NK-92 (cell line): ENCODE measurements at regions not wholly inside any gene's neighbourhood (a gene's known extent, or its start where the extent isn't known, plus 50 kb on each side); places are given as distances from the start of the nearest gene placed in this dataset.

Source experiments
- DNase-seq: peaks from one replicate; lab custom pipeline; 2025; ENCODE audit not compliant: unreplicated experiment; lab: John Stamatoyannopoulos, UW

GRCh38 chr20:40103420-40103819 is 585.6 kb downstream of the MAFB start:
- DNase-seq = no peak

DNA sequence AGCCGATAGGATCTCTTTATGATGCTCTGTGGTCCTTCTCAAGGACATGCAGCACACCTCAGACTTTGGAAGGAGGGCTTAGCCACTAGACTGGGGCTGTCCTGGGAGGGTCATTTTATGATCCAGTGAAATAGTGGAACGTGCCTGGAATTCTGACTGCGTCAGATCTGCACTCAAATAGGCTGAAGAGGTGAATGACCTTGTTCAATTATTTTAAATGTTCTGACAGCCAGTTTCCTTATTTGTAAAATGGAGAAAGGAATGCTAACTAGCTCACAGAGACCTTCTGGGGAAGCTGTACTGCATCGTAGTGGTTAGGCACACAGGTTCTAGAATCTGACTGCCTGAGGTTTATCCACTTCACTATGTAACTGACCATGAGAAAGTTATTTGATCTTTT is 587.5 kb downstream of the MAFB start:
- no peak for DNase-seq

- DNase-seq = no peak
Observed at GRCh38 chr20:40100261-40100660, 588.8 kb downstream of the MAFB start.

- no peak for DNase-seq
Observed at GRCh38 chr20:40090236-40090635, 598.8 kb downstream of the MAFB start.

- DNase-seq = no peak
Observed at GRCh38 chr20:40087496-40087895, 601.5 kb downstream of the MAFB start.

- DNase-seq = no peak
Observed at GRCh38 chr20:40085513-40085912, 603.5 kb downstream of the MAFB start.

DNA sequence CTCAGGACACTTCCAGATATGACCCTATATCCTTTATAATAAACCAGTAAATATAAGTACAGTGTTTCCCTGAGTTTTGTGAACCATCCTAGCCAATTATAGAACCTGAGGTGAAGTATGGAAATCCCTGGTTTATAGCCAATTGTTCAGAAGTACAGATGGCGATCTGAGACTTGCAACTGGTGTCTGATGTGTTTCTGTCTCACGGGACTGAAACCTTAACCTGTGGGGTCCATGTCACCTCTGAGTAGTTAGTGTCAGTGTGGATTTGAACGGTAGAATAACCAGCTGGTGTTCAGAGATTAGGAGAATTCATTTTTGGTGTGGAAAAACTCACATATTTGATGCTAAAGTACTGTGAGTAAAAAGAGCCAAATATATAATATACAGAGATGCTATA is 606.6 kb downstream of the MAFB start:
- no peak for DNase-seq

DNA sequence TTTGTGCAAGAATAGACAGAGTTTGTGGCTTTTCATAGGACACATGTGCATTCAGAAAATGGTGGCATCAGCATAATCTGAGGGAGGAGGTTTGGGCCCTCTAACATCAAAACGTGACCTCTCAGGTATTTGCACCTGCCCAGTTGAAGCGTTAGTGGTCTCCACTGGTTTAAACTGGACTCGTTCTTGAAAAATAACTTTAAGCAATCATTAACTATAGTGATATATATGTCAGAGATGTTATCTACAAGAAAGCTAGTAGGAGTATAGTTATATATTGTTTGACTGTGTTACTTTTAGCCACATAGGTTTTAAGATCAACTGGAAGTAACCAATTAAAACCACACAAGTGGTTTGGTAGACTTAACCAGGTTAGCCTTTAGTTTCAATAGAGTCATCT is 607.4 kb downstream of the MAFB start:
- no peak for DNase-seq

DNA sequence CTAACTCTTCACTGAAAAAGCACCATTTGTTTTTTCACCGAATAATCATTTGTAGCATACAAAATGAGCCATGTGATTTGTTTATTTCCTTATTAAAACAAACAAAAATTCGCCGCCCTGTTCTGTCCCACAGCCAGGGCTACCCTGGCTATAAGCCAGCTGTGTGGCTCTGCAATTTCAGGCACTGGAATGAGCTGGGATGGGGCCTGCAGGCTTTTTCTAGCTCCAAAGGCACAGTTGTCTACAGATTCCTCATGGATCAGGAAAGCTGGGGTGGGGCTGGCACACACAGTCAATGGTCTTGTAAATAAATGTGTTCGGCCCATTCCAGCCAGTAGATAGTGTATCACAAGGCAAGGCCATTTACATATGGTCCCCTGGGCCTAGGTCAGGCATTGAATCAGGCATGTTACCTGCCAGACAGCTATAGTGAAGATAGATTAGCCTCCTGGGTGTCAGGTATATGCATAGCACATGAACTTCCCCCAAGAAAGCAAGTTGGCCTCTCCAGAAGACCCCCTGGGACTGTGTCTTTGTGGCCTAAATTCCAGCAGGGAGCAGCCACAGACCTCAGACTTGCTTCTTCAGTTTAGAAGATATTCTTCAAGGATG is 608.9 kb downstream of the MAFB start:
- no peak for DNase-seq

DNA sequence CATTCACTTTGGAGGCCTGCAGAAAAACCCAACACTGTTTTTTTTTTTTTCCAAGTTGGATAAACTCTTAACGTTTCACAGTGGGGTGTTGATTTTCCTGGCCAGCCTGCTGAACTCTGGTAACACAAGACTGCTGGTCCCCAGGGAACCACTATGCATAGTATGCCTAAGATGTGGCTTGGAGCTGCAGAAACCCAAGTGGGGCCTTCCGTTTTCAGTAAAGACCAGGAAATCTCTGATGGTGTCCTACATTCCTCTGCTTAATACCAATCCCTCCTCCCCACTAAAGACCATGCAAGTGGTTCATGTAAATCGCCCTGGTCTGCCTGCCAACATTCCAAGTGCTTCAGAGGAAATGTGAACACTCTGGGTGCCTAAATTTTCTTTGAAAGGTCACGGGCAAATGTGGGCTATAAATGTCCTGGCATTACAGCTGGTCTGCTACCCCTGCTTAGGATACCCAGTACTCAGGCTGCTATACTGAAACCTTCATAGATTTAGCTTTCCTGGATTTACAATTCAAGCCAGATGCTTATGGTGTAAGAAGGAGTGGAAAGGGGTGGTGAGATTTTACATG is 615.4 kb downstream of the MAFB start:
- no peak for DNase-seq

GRCh38 chr20:40072907-40073306 is 616.1 kb downstream of the MAFB start:
- DNase-seq = no peak

GRCh38 chr20:40056171-40056570 is 632.9 kb downstream of the MAFB start:
- DNase-seq = no peak

DNA sequence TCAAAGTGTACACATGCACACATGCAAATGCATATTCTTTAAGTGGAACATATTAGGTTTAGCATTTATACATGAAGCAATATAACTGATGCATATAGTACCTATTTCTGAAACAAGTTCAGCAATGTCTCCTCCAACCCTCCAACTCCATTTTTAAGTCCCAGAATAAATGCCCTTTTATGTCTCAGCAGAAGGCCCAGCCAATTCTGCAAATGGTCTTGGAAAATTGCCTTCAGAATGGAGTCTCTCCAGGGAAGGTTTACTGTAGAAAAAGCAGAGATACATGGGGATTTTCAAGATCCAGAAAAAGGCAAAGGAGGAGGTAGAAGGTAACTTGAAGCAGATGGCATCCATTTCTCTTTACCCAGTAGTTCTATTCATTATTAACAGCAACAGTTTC is 633.3 kb downstream of the MAFB start:
- DNase-seq = no peak

GRCh38 chr20:40054311-40054710 is 634.7 kb downstream of the MAFB start:
- no peak for DNase-seq

DNA sequence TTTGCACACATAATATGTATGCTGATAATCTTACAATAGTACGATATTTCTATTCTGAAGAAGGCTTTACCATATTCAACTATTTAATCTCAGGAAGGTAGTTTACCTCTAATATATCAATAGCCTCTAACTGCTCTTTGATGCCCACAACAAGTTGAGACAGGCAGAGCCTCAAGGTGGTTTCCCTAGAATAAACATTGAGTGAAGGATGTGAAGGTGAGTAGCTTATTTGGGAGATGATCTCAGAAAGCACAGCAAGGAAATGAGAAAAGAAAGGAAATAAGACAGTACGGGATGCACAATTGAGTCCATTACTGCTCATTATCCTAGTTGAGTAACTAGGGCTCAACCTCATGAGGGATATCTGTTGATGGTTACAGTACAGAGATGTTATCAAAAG is 638.4 kb downstream of the MAFB start:
- no peak for DNase-seq

DNA sequence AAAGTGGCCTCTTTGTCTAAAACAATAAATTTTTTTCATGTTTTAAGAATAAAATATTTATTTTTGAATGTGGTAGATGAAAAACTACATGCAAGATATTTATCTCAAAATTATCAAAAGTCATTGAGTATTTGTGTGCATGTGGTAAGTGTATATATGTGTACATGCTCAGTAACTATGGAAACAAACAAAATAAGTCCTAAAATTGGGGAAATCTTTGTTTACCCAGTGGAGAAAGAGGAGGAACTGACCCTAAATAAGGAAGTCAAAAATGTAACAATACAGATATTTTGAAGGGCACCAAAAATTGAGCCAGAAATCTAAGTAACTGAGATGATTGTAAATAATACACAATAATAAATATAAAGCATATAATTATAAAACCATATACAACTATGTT is 639.2 kb downstream of the MAFB start:
- DNase-seq = no peak

DNA sequence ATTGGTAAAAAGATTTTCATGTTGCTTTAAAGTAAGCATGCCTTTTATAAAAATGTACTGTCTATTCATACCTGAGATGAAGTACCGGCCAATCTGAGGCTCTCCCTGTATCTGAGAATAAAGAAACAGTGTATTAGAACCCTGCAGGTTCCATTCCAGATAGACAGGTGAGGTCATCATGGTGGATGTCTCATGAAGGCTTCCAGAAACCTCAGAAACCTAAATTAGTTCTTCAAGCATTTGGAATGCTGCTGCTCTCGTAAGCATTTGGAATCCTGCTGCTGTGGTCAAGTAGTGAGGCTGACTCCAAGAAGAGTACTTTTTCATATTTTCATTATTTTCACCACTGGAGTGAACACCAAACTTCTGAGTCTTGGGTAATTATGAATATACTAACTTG is 642.3 kb downstream of the MAFB start:
- no peak for DNase-seq

DNA sequence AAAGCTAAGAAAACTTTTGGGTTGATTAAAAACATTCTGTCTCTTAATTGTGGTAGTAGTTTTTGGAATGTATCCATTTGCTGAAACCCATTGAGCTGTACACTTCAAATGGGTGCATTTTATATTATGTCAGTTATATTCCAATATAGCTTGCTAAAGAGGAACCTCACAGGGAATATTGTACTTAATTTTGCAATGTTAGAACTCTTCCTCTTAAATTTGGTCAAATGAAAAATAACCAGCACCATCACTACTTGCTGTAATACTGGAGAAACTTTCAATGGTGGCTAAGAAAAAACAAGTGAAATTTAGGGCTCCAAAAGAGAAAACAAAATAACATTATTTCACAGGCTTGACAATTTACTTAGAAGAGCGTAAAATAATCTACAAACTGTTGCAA is 651.5 kb downstream of the MAFB start:
- DNase-seq = no peak

- DNase-seq = no peak
Observed at GRCh38 chr20:40029589-40029988, 659.4 kb downstream of the MAFB start.

DNA sequence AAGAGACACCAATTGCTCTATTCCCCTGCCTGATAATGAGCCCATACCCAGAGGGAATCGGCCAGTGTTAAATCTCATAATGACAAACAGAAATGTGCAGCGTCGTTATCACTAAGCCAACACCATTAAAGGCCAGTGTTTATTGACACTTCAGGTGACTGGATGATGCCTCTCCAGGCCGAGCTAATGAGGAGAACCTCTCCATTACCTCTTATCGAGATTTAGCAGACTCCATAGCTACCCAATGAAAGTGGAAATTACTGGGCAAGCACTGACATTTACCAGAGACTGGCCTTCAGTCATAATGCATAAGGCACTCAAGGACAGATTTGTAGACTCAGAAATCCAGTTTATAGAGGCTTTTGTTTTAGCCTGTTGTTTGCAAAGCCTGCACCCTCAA is 669.5 kb downstream of the MAFB start:
- no peak for DNase-seq

DNA sequence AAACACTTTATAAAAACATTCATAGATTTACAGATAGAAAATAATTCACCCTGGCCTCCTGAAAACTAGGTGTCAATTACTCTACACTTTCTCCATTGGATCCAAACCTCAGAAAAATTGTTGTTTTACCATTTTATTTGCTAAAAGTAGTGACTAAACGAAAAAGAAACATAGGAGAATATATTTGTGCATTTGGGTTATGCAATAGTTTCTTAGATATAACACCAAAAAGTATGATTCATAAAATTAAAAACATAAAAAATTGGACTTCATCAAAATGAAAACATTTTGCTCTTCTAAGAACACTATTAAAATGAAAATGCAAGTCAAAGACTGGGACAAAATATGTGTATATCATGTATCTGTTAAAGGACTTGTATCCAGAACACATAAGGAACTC is 671.3 kb downstream of the MAFB start:
- no peak for DNase-seq

DNA sequence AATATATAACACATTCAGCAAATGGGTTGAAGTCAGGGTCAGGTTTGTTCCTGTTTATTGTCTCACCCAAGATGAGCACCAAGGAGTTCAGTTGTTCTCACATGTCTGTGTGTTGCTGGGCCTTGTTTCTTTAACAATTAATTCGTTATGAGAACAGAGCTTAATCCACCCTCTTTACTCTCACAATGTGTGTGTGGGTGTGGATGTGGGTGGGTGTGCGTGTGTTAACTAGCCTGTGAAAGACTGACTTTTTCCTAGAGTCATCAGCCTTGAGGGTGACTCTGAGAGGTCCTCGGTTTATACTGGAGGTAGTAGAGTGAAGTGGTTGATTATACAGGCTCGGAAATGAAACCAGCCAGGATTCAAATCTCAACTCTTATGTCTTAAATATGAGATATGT is 672.1 kb downstream of the MAFB start:
- DNase-seq = no peak

DNA sequence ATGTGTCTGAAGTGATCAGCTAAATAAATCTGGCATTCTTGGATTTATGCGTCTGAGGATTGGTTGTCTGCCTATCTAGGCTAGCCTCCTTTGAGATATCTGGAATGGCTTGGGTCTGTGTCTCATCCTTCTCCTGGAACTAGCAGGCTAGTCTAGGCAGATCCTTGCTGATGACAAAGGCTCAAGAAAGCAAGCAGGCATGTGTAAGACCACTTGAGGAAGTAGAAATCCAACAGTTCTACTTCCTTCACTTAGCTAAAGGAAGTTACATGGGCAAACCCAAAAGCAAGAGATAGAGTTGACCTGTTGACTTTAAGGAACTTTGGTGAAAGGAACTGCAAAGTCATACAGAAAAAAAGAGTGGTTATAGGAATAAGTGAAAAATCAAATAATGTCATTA is 672.6 kb downstream of the MAFB start:
- no peak for DNase-seq
